Immature natural killer cell (primary cell): ENCODE measurements at regions not wholly inside any gene's neighbourhood (a gene's known extent, or its start where the extent isn't known, plus 50 kb on each side); places are given as distances from the start of the nearest gene placed in this dataset.

ENCODE experiments used
- DNase-seq, 3 donors: peaks; one replicate each; pipeline ENCODE4 v3.0.0; 2022; ENCODE audit warnings: mixed read lengths in 1 of 3
- H3K27ac Mint-ChIP-seq, 6 donors: one replicate each; pipeline ENCODE4 v1.8.0; 2020; ENCODE audit warnings: mixed read lengths in 6 of 6, mild to moderate bottlenecking in 5 of 6, inconsistent platforms in 4 of 6, moderate library complexity in 3 of 6
- H3K27me3 Mint-ChIP-seq, 3 donors: one replicate each; pipeline ENCODE4 v1.8.0; 2020 to 2021; ENCODE audit warnings: low read depth in 3 of 3, mild to moderate bottlenecking in 3 of 3, mixed read lengths in 3 of 3, moderate library complexity in 3 of 3, inconsistent platforms in 1 of 3
- H3K36me3 Mint-ChIP-seq, 3 donors: one replicate each; pipeline ENCODE4 v1.8.0; 2020; ENCODE audit warnings: mixed read lengths in 3 of 3, inconsistent platforms in 2 of 3, mild to moderate bottlenecking in 2 of 3
- H3K4me1 Mint-ChIP-seq, 2 donors: one replicate each; pipeline ENCODE4 v1.8.0; 2020; ENCODE audit warnings: inconsistent platforms in 2 of 2, mild to moderate bottlenecking in 2 of 2, mixed read lengths in 2 of 2, moderate library complexity in 1 of 2
- H3K4me3 Mint-ChIP-seq, 5 donors: one replicate each; pipeline ENCODE4 v1.8.0; 2020; ENCODE audit warnings: mild to moderate bottlenecking in 5 of 5, mixed read lengths in 5 of 5, inconsistent platforms in 3 of 5, moderate library complexity in 3 of 5
- H3K9me3 Mint-ChIP-seq, 6 donors: one replicate each; pipeline ENCODE4 v1.8.0; 2020; ENCODE audit warnings: mild to moderate bottlenecking in 6 of 6, mixed read lengths in 6 of 6, inconsistent platforms in 4 of 6, moderate library complexity in 3 of 6

- Mint-ChIP-seq H3K9me3 (peaks cover 5 to 22% (median 16%) of the 10 kb centered on the region in 6 donors), H3K4me1 (no peaks in the 10 kb centered on the region), H3K27ac (no peak overlapping the region), H3K36me3 (no peaks in the 10 kb centered on the region), H3K27me3 (peaks cover 0 to 5% (median 2%) of the 10 kb centered on the region in 3 donors), H3K4me3 (no peak overlapping the region)
- no peak for DNase-seq
Measured at GRCh38 chr5:117220730-117221129, 646.1 kb upstream of the SEMA6A start.

GRCh38 chr5:117218789-117219188 is 644.2 kb upstream of the SEMA6A start:
- H3K4me1 Mint-ChIP-seq = no peaks in the 10 kb centered on the region

DNA sequence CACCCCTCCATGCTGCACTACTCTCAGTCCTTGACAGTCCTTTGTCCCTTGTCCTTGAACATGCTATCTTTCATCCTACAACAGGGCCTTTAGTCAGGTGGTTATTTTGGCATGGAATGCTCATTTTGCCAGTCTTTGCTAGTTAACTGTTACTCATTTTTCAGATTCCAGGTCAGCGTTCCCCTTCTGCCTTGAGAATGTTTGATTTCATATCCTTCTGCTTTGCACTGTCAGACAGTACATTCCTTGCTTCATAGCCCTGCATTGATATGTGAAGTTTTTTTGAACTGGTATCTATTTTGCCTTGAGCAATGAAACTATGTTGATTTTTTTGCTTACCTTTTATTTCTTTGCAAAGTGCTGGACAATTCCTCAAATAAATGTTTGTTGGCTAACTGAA is 638.2 kb upstream of the SEMA6A start:
- Mint-ChIP-seq H3K4me1 (no peaks in the 10 kb centered on the region), H3K4me3 (no peak overlapping the region), H3K36me3 (no peaks in the 10 kb centered on the region), H3K9me3 (peaks cover 7 to 59% (median 27%) of the 10 kb centered on the region in 6 donors), H3K27ac (no peak overlapping the region), H3K27me3 (peaks cover 0 to 7% (median 2%) of the 10 kb centered on the region in 3 donors)
- no peak for DNase-seq

More at GRCh38 chr5:117218789-117219188, 644.2 kb upstream of the SEMA6A start:
- Mint-ChIP-seq H3K36me3 (no peaks in the 10 kb centered on the region), H3K27me3 (peaks cover 0 to 7% (median 2%) of the 10 kb centered on the region in 3 donors), H3K9me3 (peaks cover 5 to 36% (median 23%) of the 10 kb centered on the region in 6 donors), H3K4me3 (no peak overlapping the region), H3K27ac (no peak overlapping the region)
- no peak for DNase-seq

DNA sequence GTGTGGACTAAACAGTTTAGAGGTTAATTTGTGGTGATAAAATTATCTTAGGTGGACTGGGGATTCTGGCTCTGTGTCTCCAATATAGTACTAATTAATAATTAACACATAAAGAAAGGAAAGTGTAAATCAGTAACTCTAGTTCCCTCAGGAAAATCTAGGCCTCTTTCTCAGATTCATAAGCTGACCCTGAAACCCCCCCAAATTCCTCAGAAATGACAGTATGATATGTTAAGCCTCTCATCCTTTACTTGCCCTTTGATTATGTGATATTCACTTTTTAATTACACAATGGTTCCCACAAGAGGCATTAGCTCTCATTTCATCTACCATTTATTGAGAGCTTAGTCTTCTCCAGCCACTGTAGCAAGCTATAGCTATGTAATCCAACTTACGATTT is 636.2 kb upstream of the SEMA6A start:
- H3K36me3 Mint-ChIP-seq = no peaks in the 10 kb centered on the region
- no peaks in the 10 kb centered on the region for H3K4me1 Mint-ChIP-seq
- no peak overlapping the region for H3K27ac Mint-ChIP-seq

DNA sequence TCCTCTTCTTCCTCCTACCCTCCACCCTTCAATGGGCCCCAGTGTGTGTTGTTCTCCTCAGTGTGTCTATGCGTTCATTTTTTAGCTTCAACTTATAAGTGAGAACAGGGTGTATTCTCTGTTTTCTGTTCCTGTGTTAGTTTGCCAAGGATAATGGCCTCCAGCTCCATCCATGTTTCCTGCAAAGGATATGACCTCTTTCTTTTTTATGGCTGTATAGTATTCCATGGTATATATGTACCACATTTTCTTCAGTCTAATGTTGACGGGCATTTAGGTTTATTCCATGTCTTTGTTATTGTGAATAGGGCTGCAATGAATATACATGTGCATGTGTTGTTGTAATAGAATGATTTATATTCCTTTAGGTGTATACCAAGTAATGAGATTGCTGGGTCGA is 634.9 kb upstream of the SEMA6A start:
- DNase-seq = no peak
- H3K4me1 Mint-ChIP-seq = no peaks in the 10 kb centered on the region
- H3K36me3 Mint-ChIP-seq = no peaks in the 10 kb centered on the region
- no peak overlapping the region for H3K4me3 Mint-ChIP-seq
- no peak overlapping the region for H3K27ac Mint-ChIP-seq
- no peaks in the 10 kb centered on the region for H3K27me3 Mint-ChIP-seq
- H3K9me3 Mint-ChIP-seq = peaks cover 6 to 56% (median 24%) of the 10 kb centered on the region in 6 donors

More for the DNA sequence above, 636.2 kb upstream of the SEMA6A start:
- Mint-ChIP-seq H3K9me3 (peaks cover 11 to 59% (median 25%) of the 10 kb centered on the region in 6 donors), H3K27me3 (peaks cover 0 to 1% (median 0%) of the 10 kb centered on the region in 3 donors), H3K4me3 (no peak overlapping the region)
- DNase-seq = no peak

GRCh38 chr5:117207088-117207668 is 632.6 kb upstream of the SEMA6A start:
- no peak for DNase-seq
- H3K4me1 Mint-ChIP-seq = no peaks in the 10 kb centered on the region
- no peaks in the 10 kb centered on the region for H3K27me3 Mint-ChIP-seq
- peaks cover 6 to 53% (median 24%) of the 10 kb centered on the region in 6 donors for H3K9me3 Mint-ChIP-seq
- no peaks in the 10 kb centered on the region for H3K36me3 Mint-ChIP-seq
- no peak overlapping the region for H3K27ac Mint-ChIP-seq
- H3K4me3 Mint-ChIP-seq = no peak overlapping the region

GRCh38 chr5:117205894-117206293 is 631.3 kb upstream of the SEMA6A start:
- H3K9me3 Mint-ChIP-seq = peaks cover 6 to 44% (median 19%) of the 10 kb centered on the region in 6 donors
- no peaks in the 10 kb centered on the region for H3K4me1 Mint-ChIP-seq
- no peak overlapping the region for H3K27ac Mint-ChIP-seq
- H3K4me3 Mint-ChIP-seq = no peak overlapping the region
- peaks cover 0 to 2% (median 0%) of the 10 kb centered on the region in 3 donors for H3K27me3 Mint-ChIP-seq
- no peak for DNase-seq
- no peaks in the 10 kb centered on the region for H3K36me3 Mint-ChIP-seq

GRCh38 chr5:117204926-117205869 is 630.6 kb upstream of the SEMA6A start:
- no peaks in the 10 kb centered on the region for H3K4me1 Mint-ChIP-seq
- H3K27me3 Mint-ChIP-seq = peaks cover 0 to 2% (median 0%) of the 10 kb centered on the region in 3 donors
- H3K9me3 Mint-ChIP-seq = peaks cover 6 to 41% (median 14%) of the 10 kb centered on the region in 6 donors
- no peak overlapping the region for H3K4me3 Mint-ChIP-seq
- H3K27ac Mint-ChIP-seq = no peak overlapping the region
- DNase-seq = no peak
- H3K36me3 Mint-ChIP-seq = no peaks in the 10 kb centered on the region

GRCh38 chr5:117204404-117204803 is 629.8 kb upstream of the SEMA6A start:
- peaks cover 0 to 2% (median 0%) of the 10 kb centered on the region in 3 donors for H3K27me3 Mint-ChIP-seq
- no peak overlapping the region for H3K4me3 Mint-ChIP-seq
- peaks cover 3 to 40% (median 12%) of the 10 kb centered on the region in 6 donors for H3K9me3 Mint-ChIP-seq
- no peaks in the 10 kb centered on the region for H3K36me3 Mint-ChIP-seq
- H3K4me1 Mint-ChIP-seq = no peaks in the 10 kb centered on the region
- H3K27ac Mint-ChIP-seq = no peak overlapping the region
- no peak for DNase-seq

DNA sequence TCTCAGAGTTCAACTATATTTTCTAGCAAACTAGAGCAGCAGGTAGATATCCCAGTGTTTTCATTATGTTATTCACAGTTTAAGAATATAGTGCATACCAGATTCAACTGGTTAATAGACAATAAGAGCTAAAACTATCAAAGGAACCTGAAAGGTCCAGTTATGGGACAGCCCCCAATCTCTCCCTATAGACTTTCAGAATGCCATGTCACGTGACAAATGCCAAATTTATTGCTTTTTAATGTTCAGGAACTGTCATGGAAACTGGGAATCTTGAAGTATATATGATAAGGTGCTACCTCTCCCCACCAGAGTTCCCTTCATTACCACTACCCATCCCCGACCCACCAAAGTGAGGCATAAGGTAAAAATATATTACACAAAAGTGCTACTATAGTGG is 629.0 kb upstream of the SEMA6A start:
- H3K27ac Mint-ChIP-seq = no peak overlapping the region
- no peaks in the 10 kb centered on the region for H3K36me3 Mint-ChIP-seq
- H3K4me3 Mint-ChIP-seq = no peak overlapping the region
- H3K4me1 Mint-ChIP-seq = no peaks in the 10 kb centered on the region
- peaks cover 3 to 38% (median 10%) of the 10 kb centered on the region in 6 donors for H3K9me3 Mint-ChIP-seq
- no peak for DNase-seq
- H3K27me3 Mint-ChIP-seq = peaks cover 0 to 2% (median 0%) of the 10 kb centered on the region in 3 donors

DNA sequence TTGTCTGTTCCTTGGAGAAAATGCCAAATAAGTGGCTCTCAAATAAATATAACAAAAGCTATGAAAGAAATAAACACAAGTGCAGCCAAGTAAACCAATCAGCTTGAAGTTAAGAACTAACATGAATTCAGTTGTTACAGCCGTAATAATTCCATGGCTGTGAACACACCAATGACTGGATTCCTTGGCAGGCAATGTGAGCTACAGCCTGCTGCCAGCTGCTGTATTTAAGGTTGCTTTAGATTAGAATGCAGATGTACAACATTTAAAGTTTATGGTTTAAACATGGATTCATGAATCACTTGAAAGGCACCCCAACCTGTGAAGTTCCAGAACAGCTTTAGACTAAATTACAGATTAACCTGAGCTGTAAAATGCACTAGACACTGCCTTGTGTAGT is 626.4 kb upstream of the SEMA6A start:
- Mint-ChIP-seq H3K9me3 (peaks cover 3 to 40% (median 11%) of the 10 kb centered on the region in 6 donors), H3K27me3 (peaks cover 0 to 2% (median 0%) of the 10 kb centered on the region in 3 donors), H3K36me3 (no peaks in the 10 kb centered on the region), H3K27ac (no peak overlapping the region), H3K4me3 (no peak overlapping the region), H3K4me1 (no peaks in the 10 kb centered on the region)
- no peak for DNase-seq

GRCh38 chr5:117195076-117195475 is 620.5 kb upstream of the SEMA6A start:
- no peak for DNase-seq
- Mint-ChIP-seq H3K4me1 (no peaks in the 10 kb centered on the region), H3K36me3 (no peaks in the 10 kb centered on the region), H3K27ac (no peak overlapping the region), H3K9me3 (peaks cover 11 to 22% (median 15%) of the 10 kb centered on the region in 6 donors), H3K27me3 (no peaks in the 10 kb centered on the region), H3K4me3 (no peak overlapping the region)

GRCh38 chr5:117191251-117191650 is 616.6 kb upstream of the SEMA6A start:
- H3K4me1 Mint-ChIP-seq = no peaks in the 10 kb centered on the region

GRCh38 chr5:117189784-117190183 is 615.2 kb upstream of the SEMA6A start:
- no peaks in the 10 kb centered on the region for H3K36me3 Mint-ChIP-seq
- peaks cover 7 to 26% (median 12%) of the 10 kb centered on the region in 6 donors for H3K9me3 Mint-ChIP-seq
- H3K27me3 Mint-ChIP-seq = no peaks in the 10 kb centered on the region
- H3K4me3 Mint-ChIP-seq = no peak overlapping the region
- no peaks in the 10 kb centered on the region for H3K4me1 Mint-ChIP-seq
- no peak overlapping the region for H3K27ac Mint-ChIP-seq
- no peak for DNase-seq

More at GRCh38 chr5:117191251-117191650, 616.6 kb upstream of the SEMA6A start:
- Mint-ChIP-seq H3K9me3 (peaks cover 7 to 20% (median 11%) of the 10 kb centered on the region in 6 donors), H3K27ac (no peak overlapping the region), H3K4me3 (no peak overlapping the region), H3K36me3 (no peaks in the 10 kb centered on the region), H3K27me3 (no peaks in the 10 kb centered on the region)
- DNase-seq = no peak
